HCT116 (cell line): ENCODE measurements at regions not wholly inside any gene's neighbourhood (a gene's known extent, or its start where the extent isn't known, plus 50 kb on each side); places are given as distances from the start of the nearest gene placed in this dataset.

ENCODE experiments used
- ATAC-seq: fragments of 200-7000 bp; cut with Tn5 transposase; 2 replicates; pipeline ENCODE4 v1.9.1; 2020; ENCODE audit warnings: mild to moderate bottlenecking, moderate library complexity
- BruUV-seq: library from RNA; stranded (reverse); fragments of 400-500 nt; replicated peaks from 2 replicates; lab custom pipeline; 2021; lab: Mats Ljungman, UMichigan
- CTCF ChIA-PET: fragments of 300-600 bp; sonication (Branson Sonifier 250); formaldehyde crosslinking; loops from one replicate; lab custom pipeline; 2021; ENCODE audit warnings: antibody characterized with exemption; lab: Charles Lee
- POLR2A ChIA-PET: fragments of 300-600, 350-600 bp; sonication (Branson Sonifier 250); formaldehyde crosslinking; loops from one replicate; lab custom pipeline; 2021; ENCODE audit warnings: antibody characterized with exemption; lab: Charles Lee
- RAD21 ChIA-PET, 2 experiments: fragments of 300-600 bp; sonication (Branson Sonifier 250); formaldehyde crosslinking; loops; one replicate each; lab custom pipeline; 2023; ENCODE audit warnings: low total read pairs in 2 of 2; ENCODE audit not compliant: uncharacterized antibody in 2 of 2, unreplicated experiment in 2 of 2, low non-redundant PET in 1 of 2; lab: Charles Lee
- DNase-seq: peaks from one replicate; pipeline ENCODE4 v3.0.0-alpha.2; 2010; ENCODE audit warnings: low read depth, low spot score
- H2AFZ ChIP-seq: fragments of 200-600 bp; shearing (Covaris generic), sonication (generic); 2 replicates; pipeline ENCODE4 v1.6.1; 2017; ENCODE audit warnings: low read depth, mixed run types, mixed read lengths, antibody characterized with exemption, low read length; ENCODE audit not compliant: poor library complexity, severe bottlenecking
- H3K27ac ChIP-seq: 2 replicates; pipeline ENCODE4 v1.5.1; 2012; ENCODE audit warnings: low read depth, low read length
- H3K27me3 ChIP-seq: fragments of 200-600 bp; sonication (generic); 2 replicates; pipeline ENCODE4 v1.6.1; 2016; ENCODE audit warnings: mixed run types, low read length, mixed read lengths; ENCODE audit not compliant: insufficient read depth
- H3K36me3 ChIP-seq, 2 experiments: fragments of 200-500 bp in 1 of 2; fragments of 200-600 bp in 1 of 2; sonication (Bioruptor generic) in 1 of 2; sonication (generic) in 1 of 2; 2 replicates each; pipeline versions ENCODE4 v1.5.1 to v1.6.1; 2014 to 2016; ENCODE audit warnings: low read length in 2 of 2, inconsistent platforms in 1 of 2, mixed read lengths in 1 of 2, mixed run types in 1 of 2; ENCODE audit not compliant: insufficient read depth in 2 of 2, control insufficient read depth in 1 of 2
- H3K4me1 ChIP-seq, 2 experiments: fragments of 200-600 bp in 1 of 2; sonication (generic) in 1 of 2; 2 replicates each; pipeline versions ENCODE4 v1.5.1 to v1.6.1; 2012 to 2017; ENCODE audit warnings: low read length in 2 of 2, inconsistent platforms in 1 of 2, mild to moderate bottlenecking in 1 of 2, mixed read lengths in 1 of 2, mixed run types in 1 of 2, moderate library complexity in 1 of 2; ENCODE audit not compliant: insufficient read depth in 2 of 2, control insufficient read depth in 1 of 2
- H3K4me2 ChIP-seq: fragments of 200-600 bp; sonication (generic); 2 replicates; pipeline ENCODE4 v1.6.1; 2017; ENCODE audit warnings: mixed run types, low read length, mixed read lengths
- H3K4me3 ChIP-seq, 2 experiments: fragments of 200-600 bp in 1 of 2; sonication (generic) in 1 of 2; replicated peaks in 1 of 2; 2 replicates each; pipeline ENCODE4 v1.5.1; 2011 to 2016; ENCODE audit warnings: low read length in 2 of 2, control low read depth in 1 of 2, low read depth in 1 of 2, mild to moderate bottlenecking in 1 of 2, mixed read lengths in 1 of 2, mixed run types in 1 of 2
- H3K79me2 ChIP-seq: fragments of 200-600 bp; sonication (generic); 2 replicates; pipeline ENCODE4 v1.6.1; 2017; ENCODE audit warnings: mild to moderate bottlenecking, mixed run types, low read length, moderate library complexity, mixed read lengths; ENCODE audit not compliant: insufficient read depth
- H3K9ac ChIP-seq: fragments of 200-600 bp; sonication (generic); 2 replicates; pipeline ENCODE4 v1.6.1; 2016; ENCODE audit warnings: low read length, mixed read lengths
- H3K9me2 ChIP-seq: fragments of 200-600 bp; sonication (generic), shearing (Covaris generic); 2 replicates; pipeline ENCODE4 v1.6.1; 2017; ENCODE audit warnings: mixed run types, mild to moderate bottlenecking, moderate library complexity; ENCODE audit not compliant: insufficient read depth
- H3K9me3 ChIP-seq, 2 experiments: fragments of 200-500 bp in 1 of 2; fragments of 200-600 bp in 1 of 2; sonication (Bioruptor generic) in 1 of 2; sonication (generic) in 1 of 2; 2 replicates each; pipeline ENCODE4 v1.6.1; 2014 to 2017; ENCODE audit warnings: low read length in 2 of 2, mixed read lengths in 2 of 2, inconsistent platforms in 1 of 2, low read depth in 1 of 2, mild to moderate bottlenecking in 1 of 2, mixed run types in 1 of 2, moderate library complexity in 1 of 2; ENCODE audit not compliant: control insufficient read depth in 1 of 2, insufficient read depth in 1 of 2
- H4K20me1 ChIP-seq: fragments of 200-600 bp; sonication (generic), shearing (Covaris generic); 2 replicates; pipeline ENCODE4 v1.6.1; 2017; ENCODE audit warnings: mixed run types, mild to moderate bottlenecking, moderate library complexity; ENCODE audit not compliant: insufficient read depth
- CTCF ChIP-seq, 3 experiments: fragments of 200-600 bp in 1 of 3; sonication (generic) in 1 of 3; IDR thresholded peaks in 2 of 3; conservative IDR thresholded peaks in 1 of 3; 2 replicates each; pipeline ENCODE4 v1.5.1; 2012 to 2017; ENCODE audit warnings: low read depth in 2 of 3, low read length in 2 of 3, antibody characterized with exemption in 1 of 3, borderline replicate concordance in 1 of 3, control low read depth in 1 of 3, mild to moderate bottlenecking in 1 of 3, mixed read lengths in 1 of 3, mixed run types in 1 of 3, moderate library complexity in 1 of 3; ENCODE audit not compliant: insufficient read depth in 1 of 3
- ELF1 ChIP-seq: IDR thresholded peaks from 2 replicates; pipeline ENCODE4 v1.6.1; 2012; ENCODE audit warnings: low read depth, borderline replicate concordance
- EZH2 ChIP-seq: fragments of 200-600 bp; sonication (generic); IDR thresholded peaks from 2 replicates; pipeline ENCODE4 v1.6.1; 2017; ENCODE audit warnings: antibody characterized with exemption, mixed run types
- EZH2phosphoT487 ChIP-seq: fragments of 200-600 bp; IDR thresholded peaks from 2 replicates; pipeline ENCODE4 v1.6.1; 2018; ENCODE audit warnings: antibody characterized with exemption, borderline replicate concordance
- FOSL1 ChIP-seq: IDR thresholded peaks from 2 replicates; pipeline ENCODE4 v1.6.1; 2012; ENCODE audit warnings: low read depth
- POLR2A ChIP-seq: IDR thresholded peaks from 2 replicates; pipeline ENCODE4 v1.7.0; 2011; ENCODE audit warnings: borderline replicate concordance; ENCODE audit not compliant: insufficient read depth, insufficient read length; ENCODE audit errors: extremely low read depth
- REST ChIP-seq: IDR thresholded peaks from 2 replicates; pipeline ENCODE4 v1.6.1; 2012; ENCODE audit warnings: low read depth
- YY1 ChIP-seq: IDR thresholded peaks from 2 replicates; pipeline ENCODE4 v1.6.1; 2011; ENCODE audit warnings: low read length, low read depth, moderate library complexity, mild to moderate bottlenecking; ENCODE audit not compliant: insufficient replicate concordance; ENCODE audit errors: extremely low read depth
- ZFX ChIP-seq: fragments of 450-650 bp; IDR thresholded peaks from 2 replicates; pipeline ENCODE4 v1.6.1; 2017
- intact Hi-C: fragments of 100-400 bp; cut with micrococcal nuclease; formaldehyde crosslinking; loops from 2 replicates; pipeline ENCODE4 v1.10.0; 2022

GRCh38 chr5:148880696-148881095, 54.3 kb downstream of the ADRB2 start:
- H2AFZ ChIP-seq: no peak overlapping the region
- no peak overlapping the region for H3K4me3 ChIP-seq
- H3K9me3 ChIP-seq: no peaks in the 10 kb centered on the region
- no peak for DNase-seq
- TF ChIP-seq REST (peak; percentile 33), ELF1 (no peak)
- no peaks in the 10 kb centered on the region for H3K27me3 ChIP-seq
- ChIA-PET POLR2A (no interaction called here), CTCF (no interaction called here), RAD21 (interaction anchor here in 1 of 2 experiments (0.6 kb wide), 1 partner anchor 97 kb away, joined by 4 read pairs; no protein-coding TSS in a partner anchor)
- H3K9me2 ChIP-seq: no peaks in the 10 kb centered on the region
- H4K20me1 ChIP-seq: no peaks in the 10 kb centered on the region
- H3K79me2 ChIP-seq: no peaks in the 10 kb centered on the region
- BruUV-seq: no TSS peak
- H3K4me2 ChIP-seq: no peak overlapping the region
- no peak overlapping the region for H3K27ac ChIP-seq
- H3K36me3 ChIP-seq: no peaks in the 10 kb centered on the region
- ATAC-seq: no peak
- no peaks in the 10 kb centered on the region for H3K4me1 ChIP-seq
- no peak overlapping the region for H3K9ac ChIP-seq
- intact Hi-C loops: no loop called here

GRCh38 chr5:148882332-148882731, 55.9 kb downstream of the ADRB2 start:
- Histone ChIP-seq H3K79me2 (no peaks in the 10 kb centered on the region), H3K9me2 (no peaks in the 10 kb centered on the region), H3K4me3 (no peak overlapping the region), H3K36me3 (no peaks in the 10 kb centered on the region), H3K4me2 (no peak overlapping the region), H3K9me3 (no peaks in the 10 kb centered on the region), H3K9ac (no peak overlapping the region), H3K27ac (no peak overlapping the region), H4K20me1 (no peaks in the 10 kb centered on the region), H3K4me1 (no peaks in the 10 kb centered on the region), H2AFZ (no peak overlapping the region), H3K27me3 (no peaks in the 10 kb centered on the region)
- intact Hi-C loops: no loop called here
- ChIA-PET CTCF (no interaction called here), POLR2A (no interaction called here), RAD21 (no interaction called here)
- no peak for TF ChIP-seq CTCF (IDR thresholded peaks at IDR 0.05 in 2 of 3, conservative IDR thresholded peaks at IDR 0.05 in 1 of 3; ENCODE audit: borderline replicate concordance in 1 of 3, insufficient read depth in 1 of 3, low read depth in 2 of 3, low read length in 2 of 3)
- TF ChIP-seq REST: no peak
- no peak for TF ChIP-seq POLR2A
- no peak for TF ChIP-seq EZH2phosphoT487
- no peak for TF ChIP-seq ELF1
- TF ChIP-seq EZH2: no peak
- no peak for TF ChIP-seq ZFX
- TF ChIP-seq FOSL1: no peak
- TF ChIP-seq YY1: no peak
- DNase-seq (no peak), ATAC-seq (no peak)
- no TSS peak for BruUV-seq
